HG03342 (cell line): ENCODE measurements at regions not wholly inside any gene's neighbourhood (a gene's known extent, or its start where the extent isn't known, plus 50 kb on each side); places are given as distances from the start of the nearest gene placed in this dataset.

Experiments used
- ATAC-seq: cut with Tn5 transposase; IDR thresholded peaks from one replicate; pipeline ENCODE4 v1.9.1; 2021; ENCODE audit warnings: mild to moderate bottlenecking, moderate library complexity; ENCODE audit not compliant: unreplicated experiment

DNA sequence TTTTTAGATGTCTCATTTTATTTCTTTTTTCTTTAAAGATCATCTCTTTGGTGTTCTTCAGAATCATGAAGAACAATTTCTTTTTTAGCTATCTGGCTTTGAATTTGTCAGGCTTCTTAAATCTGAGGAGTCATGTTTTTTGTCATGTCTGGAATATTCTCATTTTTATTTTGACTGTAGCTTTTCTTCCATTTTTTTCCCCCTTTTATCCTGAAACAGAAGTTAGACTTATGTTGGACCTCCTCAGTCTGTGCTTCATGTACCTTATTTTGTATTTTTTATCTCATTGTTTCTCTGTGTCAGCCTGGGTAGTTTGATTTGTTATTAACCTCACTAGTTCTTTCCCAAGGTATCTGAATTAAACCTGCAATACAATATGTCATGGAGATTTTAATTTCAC lies 319.2 kb upstream of the ADGRL4 start:
- ATAC-seq, result no peak

DNA sequence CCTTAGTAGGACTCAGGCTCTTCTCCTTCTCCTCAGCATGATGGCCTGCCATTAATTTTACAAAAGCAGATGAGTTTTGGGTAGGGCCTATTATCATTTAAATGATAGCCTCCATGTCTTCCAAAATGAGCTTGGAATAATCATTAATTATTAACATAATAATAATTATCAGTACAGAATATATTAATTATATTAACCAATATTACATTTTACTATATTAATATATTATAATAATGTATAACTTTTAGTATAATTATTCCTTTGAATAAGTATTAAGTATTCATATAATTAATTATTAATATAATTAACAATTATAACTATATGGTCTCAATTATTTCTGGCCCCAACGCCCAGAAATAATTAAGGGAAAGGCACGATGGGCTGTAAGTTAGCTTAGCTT lies 318.6 kb upstream of the ADGRL4 start:
- ATAC-seq, result no peak

DNA sequence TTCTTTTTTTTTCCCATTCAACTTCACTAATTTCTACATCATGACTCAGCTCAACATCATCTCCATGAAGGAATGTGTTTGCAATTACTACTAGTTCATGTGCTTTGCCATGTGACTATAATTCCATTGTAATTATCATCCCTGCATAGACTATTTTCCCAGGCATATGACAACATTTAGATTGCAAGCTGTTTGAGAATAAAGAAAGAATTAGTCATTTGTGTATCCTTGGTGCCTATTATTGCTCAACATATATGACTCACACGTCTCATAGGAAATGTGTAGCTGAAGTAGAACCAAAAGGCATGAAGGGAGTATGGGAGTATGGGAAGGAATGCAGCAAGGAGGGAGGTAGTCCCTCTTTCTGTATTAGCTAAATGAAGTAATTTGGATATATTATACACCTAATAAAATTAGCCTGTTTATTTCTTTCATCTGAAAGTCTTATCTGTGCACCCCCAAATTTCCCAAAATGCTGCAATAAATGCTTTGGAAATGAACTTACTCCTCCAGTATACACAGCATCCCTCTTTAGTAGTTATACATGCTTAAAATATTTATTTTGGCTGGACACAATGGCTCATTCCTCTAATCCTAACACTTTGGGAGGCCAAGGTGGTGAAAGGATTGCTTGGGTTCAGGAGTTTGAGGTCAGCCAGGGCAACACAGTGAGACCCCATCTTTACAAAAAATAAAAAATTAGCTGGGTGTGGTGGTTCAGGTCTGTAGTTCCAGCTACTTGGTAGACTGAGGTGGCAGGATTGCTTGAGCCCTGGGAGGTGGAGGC lies 316.9 kb upstream of the ADGRL4 start:
- ATAC-seq, result no peak

DNA sequence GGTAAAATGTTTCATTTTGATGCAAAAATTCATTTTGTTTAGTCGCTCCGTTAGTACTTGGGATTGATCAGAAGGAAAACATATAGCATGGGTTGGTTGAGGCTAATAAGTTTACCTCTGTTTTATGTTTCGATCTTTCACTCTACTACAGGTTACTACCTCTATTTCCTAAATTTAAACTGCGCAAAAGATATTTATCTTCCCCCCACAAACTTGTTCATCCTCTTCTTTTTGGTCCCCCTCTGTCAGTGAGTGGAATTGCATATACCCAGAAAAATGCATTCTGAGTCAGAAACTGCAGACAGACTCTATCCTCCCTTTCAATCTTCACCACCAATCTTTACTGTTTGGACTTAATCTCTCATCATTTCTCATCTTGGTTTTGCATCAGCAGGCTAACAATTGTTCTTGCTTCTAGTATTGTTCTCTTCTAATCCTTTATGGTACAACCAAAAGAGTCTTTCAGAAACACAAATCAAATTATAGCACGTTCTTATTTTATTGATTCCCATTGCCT lies 316.0 kb upstream of the ADGRL4 start:
- no peak for ATAC-seq

DNA sequence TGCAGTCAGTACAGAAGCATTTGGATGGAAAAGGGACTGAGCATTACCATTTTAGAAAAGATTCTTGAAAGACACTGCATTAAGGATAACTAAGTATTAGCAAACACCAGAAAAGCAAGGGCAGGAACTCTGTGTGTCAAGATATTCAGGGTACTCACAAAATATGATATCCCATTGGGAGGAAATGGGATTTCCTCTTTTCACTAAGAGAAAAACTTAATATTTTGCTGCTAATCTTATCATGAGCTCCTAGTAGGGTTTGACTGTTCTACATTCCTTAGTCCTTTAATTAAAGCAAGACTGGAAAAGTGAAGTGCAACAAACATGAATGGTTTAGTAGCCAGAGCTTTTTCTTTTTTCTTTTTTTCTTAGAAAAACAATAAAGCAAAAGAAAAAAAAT lies 305.9 kb upstream of the ADGRL4 start:
- ATAC-seq, result no peak

DNA sequence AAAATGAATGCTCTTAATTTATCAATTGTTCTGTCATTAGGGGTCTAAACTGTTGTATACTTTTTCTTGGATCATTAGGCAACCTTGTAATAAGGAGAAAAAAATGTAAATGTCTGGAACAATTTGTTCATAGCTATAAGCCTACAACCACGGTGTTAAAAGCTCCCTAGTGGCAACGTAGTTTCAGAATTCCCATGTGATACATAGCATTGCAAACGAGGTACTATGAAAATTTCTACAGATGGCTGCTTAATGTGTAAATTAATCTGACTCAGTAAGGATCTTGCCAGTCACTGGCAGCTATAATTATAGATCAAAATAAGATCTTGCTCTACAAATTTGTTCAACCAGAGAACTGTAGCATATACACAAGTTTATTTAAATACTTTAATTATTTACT lies 304.1 kb upstream of the ADGRL4 start:
- ATAC-seq, result no peak

DNA sequence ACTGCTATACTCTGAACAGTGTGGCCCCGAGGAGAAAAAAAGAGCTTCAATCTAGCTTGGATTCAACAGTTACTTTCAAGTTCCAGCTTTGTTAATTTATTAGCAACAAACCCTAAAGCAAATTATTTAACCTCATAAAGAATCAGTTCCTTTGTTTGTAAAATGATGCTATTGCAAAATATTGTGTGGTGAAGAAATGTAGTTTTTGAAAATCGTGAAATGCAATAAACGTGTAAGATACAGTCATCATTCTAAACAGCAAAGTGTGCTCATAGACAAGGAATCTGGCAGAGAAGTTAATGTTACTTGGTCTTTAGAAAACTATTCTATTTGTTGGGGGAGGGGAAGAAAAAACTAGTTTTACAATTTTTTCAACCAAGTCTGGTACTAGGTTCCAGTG lies 297.6 kb upstream of the ADGRL4 start:
- ATAC-seq, result no peak

DNA sequence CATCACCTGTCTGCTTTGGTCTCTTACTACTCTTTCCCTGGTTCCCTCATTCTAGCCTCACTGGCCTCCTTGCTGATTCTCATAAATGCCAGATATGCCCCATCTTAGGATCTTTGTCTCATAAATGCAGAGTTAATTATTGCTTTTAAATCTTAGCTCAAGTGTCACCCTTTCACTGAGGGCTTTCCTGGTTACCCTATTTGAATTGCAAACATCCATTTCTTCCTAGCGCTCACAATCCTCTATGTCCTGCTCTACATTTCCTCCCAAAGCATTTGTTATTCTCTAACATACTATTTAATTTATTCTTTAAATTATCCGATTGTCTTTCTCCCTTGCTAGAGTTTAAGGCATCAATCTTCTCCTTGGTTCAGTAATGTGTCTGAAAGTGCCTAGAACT lies 296.5 kb upstream of the ADGRL4 start:
- no peak for ATAC-seq

DNA sequence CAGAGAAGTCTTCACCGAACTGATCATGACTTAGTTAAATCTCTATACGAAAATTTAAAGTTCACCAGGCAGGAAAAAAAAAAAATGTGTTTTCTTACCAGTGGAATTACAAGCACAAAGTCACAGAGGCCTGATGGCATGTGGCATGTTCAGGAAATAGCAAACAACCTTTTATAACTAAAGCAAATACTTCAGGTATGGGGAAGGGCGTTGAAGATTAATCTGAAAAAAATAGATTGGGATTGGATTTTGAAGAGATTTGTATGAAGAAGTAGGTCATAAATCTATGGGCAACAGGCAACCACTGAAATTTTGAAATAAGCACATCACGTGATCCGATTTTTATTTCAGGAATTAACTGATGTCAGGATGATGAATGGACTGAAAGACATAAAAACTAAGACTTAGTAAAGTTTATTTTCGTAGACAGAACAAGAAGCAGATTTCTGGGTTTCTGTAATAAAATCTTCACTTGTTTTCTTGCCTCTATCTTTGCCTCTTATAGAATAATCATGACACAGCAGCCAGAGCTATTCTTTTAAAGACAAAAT lies 295.9 kb upstream of the ADGRL4 start:
- no peak for ATAC-seq

DNA sequence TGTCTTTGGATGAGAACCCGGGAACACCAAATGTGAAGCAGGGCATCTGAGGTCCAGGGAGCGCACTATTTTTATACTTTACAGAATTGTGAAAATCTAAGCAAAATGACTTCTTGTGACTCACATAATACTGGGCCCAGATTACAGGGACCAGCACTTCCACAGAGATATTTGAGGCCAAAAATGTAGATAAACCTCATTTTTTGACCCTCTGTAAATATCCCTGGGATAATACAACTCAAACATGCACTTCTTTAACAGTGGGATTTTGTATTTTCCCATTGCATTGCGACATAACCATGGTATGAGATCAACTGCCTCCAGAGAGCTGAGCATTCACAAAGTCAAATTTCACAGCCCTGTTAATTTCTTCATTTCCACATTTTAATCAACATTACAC lies 289.4 kb upstream of the ADGRL4 start:
- no peak for ATAC-seq

DNA sequence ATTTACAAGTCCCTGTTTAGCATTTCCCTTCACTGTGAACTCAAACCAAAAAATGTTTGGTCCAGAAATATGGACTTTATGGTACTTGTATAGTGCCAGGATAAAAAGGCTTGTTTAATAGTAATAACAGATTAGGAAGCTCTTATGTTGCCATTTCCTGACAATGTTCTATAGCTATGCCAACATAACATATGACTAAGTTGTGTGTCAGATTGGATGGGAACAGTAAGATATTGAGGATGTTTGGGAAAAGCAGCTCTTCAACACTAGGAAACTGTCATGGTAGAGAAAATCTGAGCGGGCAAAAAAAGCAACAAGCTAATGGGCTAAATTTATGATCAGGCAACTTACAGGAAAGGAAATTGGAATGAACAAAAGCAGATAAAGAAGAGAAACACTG lies 287.1 kb upstream of the ADGRL4 start:
- no peak for ATAC-seq

DNA sequence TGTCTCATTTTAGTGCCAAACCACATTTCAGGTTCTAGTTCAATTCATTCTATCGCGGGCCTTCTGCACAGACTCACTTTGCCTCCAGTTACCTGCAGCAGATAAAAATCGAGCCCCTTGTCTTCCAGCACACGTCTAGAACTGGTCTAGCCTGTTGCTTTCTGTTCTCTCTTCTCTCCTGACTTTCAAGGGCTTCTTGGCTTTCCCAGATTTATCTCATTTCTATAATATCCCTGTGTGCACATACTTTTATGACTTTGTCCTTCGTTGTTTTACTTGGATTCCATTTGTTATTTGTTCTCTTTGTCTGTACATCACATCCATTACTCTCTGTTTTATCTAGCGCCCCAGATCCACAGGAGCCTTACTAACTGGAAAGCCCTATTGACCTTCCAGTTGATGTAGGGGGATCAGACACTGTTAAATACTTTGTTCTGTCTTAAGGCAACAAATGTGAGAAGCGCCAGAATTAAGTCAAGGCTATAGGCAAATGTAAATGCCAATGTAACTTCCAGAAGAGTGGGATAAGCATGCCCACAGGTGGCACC lies 284.5 kb upstream of the ADGRL4 start:
- no peak for ATAC-seq

DNA sequence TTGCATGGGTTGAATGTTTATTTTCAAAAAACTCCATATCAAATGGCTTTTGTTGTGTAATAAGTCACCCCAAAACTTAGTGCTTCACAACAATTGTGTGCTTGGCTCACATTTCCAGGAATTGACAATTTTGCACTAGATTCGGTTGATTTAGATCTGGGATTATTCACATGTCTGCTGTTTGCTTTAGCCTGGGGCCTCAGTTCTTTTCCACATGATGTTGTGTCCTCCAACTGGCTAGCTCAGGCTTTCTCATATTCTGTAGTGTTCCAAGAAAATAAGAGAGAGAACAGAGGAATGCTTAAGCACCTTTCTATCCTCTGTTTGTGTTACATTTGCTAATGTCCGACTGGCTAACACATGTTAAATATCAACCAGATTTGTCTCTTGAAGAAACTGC lies 281.5 kb upstream of the ADGRL4 start:
- ATAC-seq, result no peak

DNA sequence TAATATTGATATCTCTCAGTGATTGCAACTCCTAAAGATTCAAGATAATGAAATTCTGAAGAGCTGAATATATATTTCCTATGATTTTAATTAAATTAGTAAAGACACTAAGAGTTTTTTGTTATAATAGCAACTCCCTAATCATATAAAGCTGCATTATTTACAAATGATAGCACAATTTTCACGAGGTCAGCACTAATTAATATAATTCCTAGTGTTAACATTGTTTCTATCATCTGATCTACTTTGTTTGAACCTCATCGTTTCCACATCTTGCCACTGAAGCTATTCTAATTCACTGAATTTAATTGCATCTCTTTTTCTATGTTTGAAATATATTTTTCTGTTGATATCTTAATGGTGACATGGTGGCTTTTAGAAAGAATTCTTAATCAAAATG lies 279.1 kb upstream of the ADGRL4 start:
- no peak for ATAC-seq

DNA sequence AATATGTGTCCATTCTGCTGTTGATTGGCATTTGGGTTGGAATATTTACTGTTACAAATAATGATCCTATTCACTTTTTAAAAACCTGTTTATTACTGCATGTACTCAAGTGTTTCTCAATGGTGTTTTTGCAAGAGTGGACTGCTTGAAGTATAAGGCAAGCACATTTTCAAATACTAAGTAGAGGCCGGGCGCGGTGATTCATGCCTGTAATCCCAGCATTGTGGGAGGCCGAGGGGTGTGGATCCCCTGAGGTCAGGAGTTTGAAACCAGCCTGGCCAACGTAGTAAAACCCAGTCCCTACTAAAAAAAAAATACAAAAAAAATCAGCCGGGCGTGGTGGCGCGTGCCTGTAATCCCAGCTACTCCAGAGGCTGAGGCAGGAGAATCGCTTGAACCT lies 276.9 kb upstream of the ADGRL4 start:
- ATAC-seq, result no peak

DNA sequence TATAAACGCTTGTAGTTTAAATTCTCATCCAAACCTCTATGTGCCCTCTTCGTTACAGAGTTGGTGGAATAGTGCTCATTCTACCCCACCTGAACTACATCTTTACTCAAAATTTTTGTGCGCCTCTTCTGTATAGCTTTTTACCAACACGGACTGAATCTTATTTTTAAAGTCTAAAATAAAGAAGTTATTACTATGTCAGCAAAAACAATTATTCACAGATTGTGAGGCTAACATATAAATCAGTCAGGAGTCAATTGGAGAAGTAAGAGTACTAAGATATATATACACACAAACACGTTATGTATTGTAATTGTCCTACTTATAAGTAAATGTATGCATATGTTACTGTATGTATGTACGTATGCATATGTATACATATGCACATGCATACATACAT lies 274.9 kb upstream of the ADGRL4 start:
- ATAC-seq, result no peak

DNA sequence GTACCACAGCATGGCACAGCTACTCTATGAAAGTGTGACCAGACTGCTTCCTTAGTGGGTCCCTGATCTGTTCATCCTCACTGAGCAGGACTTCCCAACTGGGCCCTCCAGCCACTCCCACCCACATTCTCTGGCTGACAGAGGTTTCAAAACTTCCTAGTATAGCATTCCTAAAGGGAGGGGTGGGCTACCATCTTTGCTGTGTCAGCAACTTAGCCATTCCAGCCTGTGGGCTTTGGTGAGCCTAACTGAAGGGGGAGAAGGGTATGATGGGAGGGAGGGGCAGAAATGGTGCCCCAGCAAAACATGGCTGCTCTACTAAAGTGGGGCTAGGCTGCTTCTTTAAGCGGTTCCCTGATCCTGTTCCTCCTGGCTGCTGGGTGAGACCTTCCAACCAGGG lies 265.2 kb upstream of the ADGRL4 start:
- ATAC-seq, result no peak

DNA sequence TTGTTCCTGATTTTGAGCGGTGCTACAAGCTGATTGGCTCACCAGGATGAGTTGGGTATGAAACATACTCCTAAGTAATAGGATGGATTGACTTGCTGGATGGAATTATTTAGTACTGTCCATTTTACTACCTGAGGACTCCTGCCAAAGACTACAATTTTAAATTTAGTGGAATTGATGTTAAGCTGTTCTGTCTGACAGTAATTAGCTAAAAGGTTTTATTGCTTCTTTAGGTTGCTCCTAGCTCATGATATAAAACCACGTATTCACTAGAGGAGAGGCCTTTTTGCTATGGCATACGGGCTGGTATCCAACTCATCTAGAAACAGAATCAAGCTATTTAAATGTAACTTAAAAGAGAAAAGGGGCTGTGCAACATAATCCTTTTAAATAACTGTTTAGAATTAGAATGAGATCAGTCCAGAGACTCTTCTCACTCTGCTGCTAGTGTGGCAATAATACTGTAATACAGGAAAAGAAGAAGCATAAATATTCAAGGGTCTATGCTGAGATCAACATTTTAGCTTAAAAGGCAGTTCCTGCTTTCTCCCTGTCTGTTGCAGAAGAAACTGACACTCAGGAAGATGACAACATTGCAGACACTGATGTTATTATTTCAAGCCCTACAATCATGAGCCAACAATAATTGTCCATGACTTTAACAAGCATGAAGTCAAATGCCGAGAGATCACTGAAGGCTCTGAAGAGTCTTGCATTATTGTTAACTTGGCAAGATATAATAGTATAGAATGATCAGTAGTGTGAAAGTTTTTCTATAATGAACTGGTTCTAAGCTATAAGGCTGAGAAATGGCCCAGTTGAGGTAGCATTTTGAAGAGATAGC lies 258.7 kb upstream of the ADGRL4 start:
- ATAC-seq, result no peak

DNA sequence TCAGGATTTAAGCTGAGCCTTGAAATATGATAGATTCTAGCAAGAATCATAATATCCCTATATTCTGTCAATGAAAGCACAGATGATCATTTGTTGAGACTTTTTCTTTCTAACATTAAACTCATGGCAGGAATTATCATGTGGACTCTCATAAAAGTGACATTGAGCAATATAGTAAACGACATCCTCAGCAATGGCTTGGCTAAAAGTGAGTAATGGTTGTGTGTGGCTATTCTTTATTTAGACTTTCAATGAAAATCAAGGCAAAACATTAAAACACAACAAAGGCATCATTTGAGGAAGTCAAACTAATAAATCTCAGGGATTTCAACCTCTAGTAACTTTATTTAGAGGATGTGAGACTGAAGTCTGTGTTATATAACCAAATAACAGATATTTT lies 257.8 kb upstream of the ADGRL4 start:
- ATAC-seq, result no peak

DNA sequence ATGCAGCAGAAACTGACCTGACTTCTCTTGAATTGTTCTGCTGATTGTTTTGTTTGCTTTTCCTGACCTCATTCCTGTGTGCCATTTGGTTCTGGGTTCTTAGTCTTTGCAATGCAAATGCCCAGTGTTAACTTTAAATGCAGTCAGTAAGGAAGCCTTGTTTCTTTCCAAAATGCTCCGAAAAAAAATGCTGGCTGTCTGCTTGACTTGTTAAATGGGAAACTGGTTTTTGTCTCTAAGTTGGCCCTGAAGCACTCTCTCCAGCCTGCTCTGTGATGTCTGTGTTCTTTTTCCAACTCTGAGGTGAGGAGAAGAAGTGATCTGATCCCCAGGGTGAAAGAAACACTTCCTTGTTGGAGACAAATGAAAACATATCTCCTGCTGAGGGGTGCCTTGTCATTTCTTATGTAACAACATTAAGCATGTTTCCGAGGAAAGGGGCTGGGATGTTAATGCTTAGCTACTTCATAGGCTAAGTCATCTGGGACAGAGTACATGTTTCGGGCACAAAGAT lies 256.3 kb upstream of the ADGRL4 start:
- ATAC-seq, result no peak
